HG02973 (cell line): ENCODE measurements at regions not wholly inside any gene's neighbourhood (a gene's known extent, or its start where the extent isn't known, plus 50 kb on each side); places are given as distances from the start of the nearest gene placed in this dataset.
A peak's percentile ranks its signal among the peaks of the same experiment; 100 is the strongest.

ENCODE experiments used
- ATAC-seq: cut with Tn5 transposase; IDR thresholded peaks from one replicate; pipeline ENCODE4 v1.9.1; 2021; ENCODE audit warnings: moderate library complexity; ENCODE audit not compliant: unreplicated experiment

- ATAC-seq = no peak
Measured at GRCh38 chr1:119298687-119299303, 69.8 kb upstream of the HAO2 start.

- no peak for ATAC-seq
Measured at GRCh38 chr1:119302011-119302410, 66.6 kb upstream of the HAO2 start.

- no peak for ATAC-seq
Measured at GRCh38 chr1:119308130-119308700, 60.4 kb upstream of the HAO2 start.

GRCh38 chr1:119308806-119309205 lies 59.8 kb upstream of the HAO2 start:
- ATAC-seq = no peak

GRCh38 chr1:119310301-119310700 lies 58.3 kb upstream of the HAO2 start:
- no peak for ATAC-seq

GRCh38 chr1:119312500-119312899 lies 56.1 kb upstream of the HAO2 start:
- ATAC-seq = no peak

- ATAC-seq = no peak
Measured at GRCh38 chr1:119314001-119314796, 54.4 kb upstream of the HAO2 start.

GRCh38 chr1:119316870-119317416 lies 51.6 kb upstream of the HAO2 start:
- no peak for ATAC-seq

GRCh38 chr1:119318466-119319309 lies 49.9 kb upstream of the HAO2 start:
- peak; percentile 75 for ATAC-seq
